ENCODE measurements at regions not wholly inside any gene's neighbourhood (a gene's known extent, or its start where the extent isn't known, plus 50 kb on each side); places are given as distances from the start of the nearest gene placed in this dataset.

DNA sequence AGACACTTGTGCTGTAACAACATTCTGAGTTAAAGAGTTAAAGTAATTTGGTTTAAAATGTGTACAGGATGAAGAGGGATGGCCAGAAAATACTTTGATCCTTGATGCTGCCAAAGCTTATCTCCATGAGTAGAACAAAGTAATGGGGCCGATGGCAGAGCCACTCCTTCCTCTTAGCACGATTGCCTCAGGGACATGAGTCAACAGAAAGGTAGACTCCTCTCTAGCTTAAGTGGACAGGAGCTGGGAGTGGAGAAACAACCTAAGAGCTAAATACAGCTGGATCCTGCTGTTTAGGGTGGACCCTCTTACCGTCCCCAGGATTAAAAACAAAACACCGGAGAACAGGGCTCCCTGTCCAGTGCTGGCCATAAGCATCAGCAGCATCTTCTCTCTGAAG is 267.3 kb downstream of the IRX1 start:
- TF ChIP-seq CTCF (IDR thresholded peaks at IDR 0.05; ENCODE audit: insufficient read depth, low read length) (no peak), GABPA (IDR thresholded peaks at IDR 0.05; ENCODE audit: low read depth) (no peak), POLR2AphosphoS5 (IDR thresholded peaks at IDR 0.05; ENCODE audit: low read depth) (no peak), SPI1 (IDR thresholded peaks at IDR 0.05; ENCODE audit: borderline replicate concordance, low read depth) (no peak)
- TF ChIP-seq, protein P1, sequence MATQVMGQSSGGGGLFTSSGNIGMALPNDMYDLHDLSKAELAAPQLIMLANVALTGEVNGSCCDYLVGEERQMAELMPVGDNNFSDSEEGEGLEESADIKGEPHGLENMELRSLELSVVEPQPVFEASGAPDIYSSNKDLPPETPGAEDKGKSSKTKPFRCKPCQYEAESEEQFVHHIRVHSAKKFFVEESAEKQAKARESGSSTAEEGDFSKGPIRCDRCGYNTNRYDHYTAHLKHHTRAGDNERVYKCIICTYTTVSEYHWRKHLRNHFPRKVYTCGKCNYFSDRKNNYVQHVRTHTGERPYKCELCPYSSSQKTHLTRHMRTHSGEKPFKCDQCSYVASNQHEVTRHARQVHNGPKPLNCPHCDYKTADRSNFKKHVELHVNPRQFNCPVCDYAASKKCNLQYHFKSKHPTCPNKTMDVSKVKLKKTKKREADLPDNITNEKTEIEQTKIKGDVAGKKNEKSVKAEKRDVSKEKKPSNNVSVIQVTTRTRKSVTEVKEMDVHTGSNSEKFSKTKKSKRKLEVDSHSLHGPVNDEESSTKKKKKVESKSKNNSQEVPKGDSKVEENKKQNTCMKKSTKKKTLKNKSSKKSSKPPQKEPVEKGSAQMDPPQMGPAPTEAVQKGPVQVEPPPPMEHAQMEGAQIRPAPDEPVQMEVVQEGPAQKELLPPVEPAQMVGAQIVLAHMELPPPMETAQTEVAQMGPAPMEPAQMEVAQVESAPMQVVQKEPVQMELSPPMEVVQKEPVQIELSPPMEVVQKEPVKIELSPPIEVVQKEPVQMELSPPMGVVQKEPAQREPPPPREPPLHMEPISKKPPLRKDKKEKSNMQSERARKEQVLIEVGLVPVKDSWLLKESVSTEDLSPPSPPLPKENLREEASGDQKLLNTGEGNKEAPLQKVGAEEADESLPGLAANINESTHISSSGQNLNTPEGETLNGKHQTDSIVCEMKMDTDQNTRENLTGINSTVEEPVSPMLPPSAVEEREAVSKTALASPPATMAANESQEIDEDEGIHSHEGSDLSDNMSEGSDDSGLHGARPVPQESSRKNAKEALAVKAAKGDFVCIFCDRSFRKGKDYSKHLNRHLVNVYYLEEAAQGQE (IDR thresholded peaks at IDR 0.05; ENCODE audit: insufficient replicate concordance, low read depth) = no peak
- peak in 1 of 2 experiments; percentile 4 for DNase-seq (ENCODE audit: low read depth in 1 of 2, low spot score in 1 of 2)
- Histone ChIP-seq H3K4me3 (replicated peaks; ENCODE audit: insufficient read depth, low read length) (no peak overlapping the region), H3K27me3 (ENCODE audit: insufficient read depth, poor library complexity, severe bottlenecking) (no peaks in the 10 kb centered on the region), H3K27ac (replicated peaks) (no peak overlapping the region)

DNA sequence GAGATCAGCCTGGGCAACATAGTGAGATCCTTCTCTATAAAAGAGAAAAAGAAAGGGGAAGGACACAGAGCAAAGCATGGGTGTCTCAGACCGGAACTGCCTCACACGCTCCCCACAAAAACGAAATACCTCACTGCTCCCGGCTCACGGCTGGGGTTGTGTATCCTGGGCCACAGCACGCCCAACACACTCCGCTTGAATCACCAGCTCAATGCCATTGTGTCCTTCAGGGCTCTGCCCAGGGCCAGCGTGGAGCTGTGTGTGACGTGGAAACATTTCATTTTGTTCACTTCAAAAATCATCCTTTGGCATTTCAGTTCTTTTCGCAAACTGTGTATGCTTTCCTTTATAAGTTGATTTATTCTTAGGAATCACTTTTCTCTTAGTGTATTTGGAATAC is 279.5 kb downstream of the IRX1 start:
- Histone ChIP-seq H3K27ac (replicated peaks) (no peak overlapping the region), H3K4me3 (replicated peaks; ENCODE audit: insufficient read depth, low read length) (no peak overlapping the region), H3K27me3 (ENCODE audit: insufficient read depth, poor library complexity, severe bottlenecking) (no peaks in the 10 kb centered on the region)
- no peak for DNase-seq (ENCODE audit: low read depth in 1 of 2, low spot score in 1 of 2)
- TF ChIP-seq POLR2AphosphoS5 (IDR thresholded peaks at IDR 0.05; ENCODE audit: low read depth) = no peak
- TF ChIP-seq, protein P1 (IDR thresholded peaks at IDR 0.05; ENCODE audit: insufficient replicate concordance, low read depth) = no peak
- no peak for TF ChIP-seq SPI1 (IDR thresholded peaks at IDR 0.05; ENCODE audit: borderline replicate concordance, low read depth)
- no peak for TF ChIP-seq GABPA (IDR thresholded peaks at IDR 0.05; ENCODE audit: low read depth)
- no peak for TF ChIP-seq CTCF (IDR thresholded peaks at IDR 0.05; ENCODE audit: insufficient read depth, low read length)

DNA sequence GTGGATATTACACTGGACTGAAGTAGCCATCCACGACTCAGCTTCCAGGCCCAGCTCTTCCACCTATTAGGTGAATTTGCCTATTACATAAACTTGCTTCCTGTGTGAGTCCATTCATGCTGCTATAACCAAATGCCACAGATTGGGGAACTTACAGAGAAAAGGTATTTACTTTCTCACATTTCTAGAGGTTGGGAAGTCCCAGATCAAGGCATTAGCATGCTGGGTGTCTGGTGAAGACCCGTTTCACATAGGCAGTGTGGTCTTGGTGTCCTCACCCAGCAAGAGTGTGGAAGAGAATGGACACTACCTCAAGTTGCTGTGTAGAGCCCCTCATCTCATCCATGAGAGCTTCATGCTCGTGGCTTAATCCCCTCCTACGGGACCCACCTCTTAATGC is 282.6 kb downstream of the IRX1 start:
- H3K27ac ChIP-seq (replicated peaks) = no peak overlapping the region

GRCh38 chr5:3883040-3883439 is 287.4 kb downstream of the IRX1 start:
- no peak for TF ChIP-seq POLR2AphosphoS5 (IDR thresholded peaks at IDR 0.05; ENCODE audit: low read depth)
- TF ChIP-seq, protein P1 (IDR thresholded peaks at IDR 0.05; ENCODE audit: insufficient replicate concordance, low read depth) = no peak
- TF ChIP-seq GABPA (IDR thresholded peaks at IDR 0.05; ENCODE audit: low read depth) = no peak
- TF ChIP-seq SPI1 (IDR thresholded peaks at IDR 0.05; ENCODE audit: borderline replicate concordance, low read depth) = no peak
- TF ChIP-seq CTCF (IDR thresholded peaks at IDR 0.05; ENCODE audit: insufficient read depth, low read length) = no peak
- no peak for DNase-seq (ENCODE audit: low read depth in 1 of 2, low spot score in 1 of 2)
- H3K27me3 ChIP-seq (ENCODE audit: insufficient read depth, poor library complexity, severe bottlenecking) = peaks cover 6% of the 10 kb centered on the region

More for the DNA sequence above, 282.6 kb downstream of the IRX1 start:
- DNase-seq (ENCODE audit: low read depth in 1 of 2, low spot score in 1 of 2) = no peak
- no peaks in the 10 kb centered on the region for H3K27me3 ChIP-seq (ENCODE audit: insufficient read depth, poor library complexity, severe bottlenecking)
- H3K4me3 ChIP-seq (replicated peaks; ENCODE audit: insufficient read depth, low read length) = no peak overlapping the region
- TF ChIP-seq SPI1 (IDR thresholded peaks at IDR 0.05; ENCODE audit: borderline replicate concordance, low read depth) = no peak

More at GRCh38 chr5:3883040-3883439, 287.4 kb downstream of the IRX1 start:
- no peak overlapping the region for H3K4me3 ChIP-seq (replicated peaks; ENCODE audit: insufficient read depth, low read length)
- H3K27ac ChIP-seq (replicated peaks) = no peak overlapping the region
